ENCODE measurements at regions not wholly inside any gene's neighbourhood (a gene's known extent, or its start where the extent isn't known, plus 50 kb on each side); places are given as distances from the start of the nearest gene placed in this dataset.

- TF ChIP-seq CTCF (IDR thresholded peaks at IDR 0.05) (no peak), POLR2A (IDR thresholded peaks at IDR 0.05) (no peak), POLR2AphosphoS5 (IDR thresholded peaks at IDR 0.05) (no peak), EP300 (IDR thresholded peaks at IDR 0.05) (no peak)
Observed at GRCh38 chr2:48108455-48108854, 202.2 kb upstream of the FBXO11 start.
